VCaP (cell line): ENCODE measurements at regions not wholly inside any gene's neighbourhood (a gene's known extent, or its start where the extent isn't known, plus 50 kb on each side); places are given as distances from the start of the nearest gene placed in this dataset.

Experiments used
- H3K27ac ChIP-seq: fragments of 450-650 bp; 2 replicates; pipeline ENCODE4 v1.5.1; 2017
- CTCF ChIP-seq: fragments of 450-650 bp; conservative IDR thresholded peaks from 2 replicates; pipeline ENCODE4 v1.5.1; 2017; ENCODE audit warnings: mild to moderate bottlenecking, moderate library complexity

GRCh38 chr12:13592063-13592942 lies 389.1 kb downstream of the GRIN2B start:
- H3K27ac ChIP-seq: no peak overlapping the region
- no peak for TF ChIP-seq CTCF

- TF ChIP-seq CTCF: no peak
- H3K27ac ChIP-seq: no peak overlapping the region
Observed at GRCh38 chr12:13591488-13591887, 389.9 kb downstream of the GRIN2B start.

GRCh38 chr12:13591059-13591458 lies 390.3 kb downstream of the GRIN2B start:
- no peak for TF ChIP-seq CTCF
- H3K27ac ChIP-seq: no peak overlapping the region

- no peak for TF ChIP-seq CTCF
- H3K27ac ChIP-seq: no peak overlapping the region
Observed at GRCh38 chr12:13588574-13588973, 392.0 kb downstream of the EMP1 start.

GRCh38 chr12:13587721-13588390 lies 391.3 kb downstream of the EMP1 start:
- no peak overlapping the region for H3K27ac ChIP-seq
- TF ChIP-seq CTCF: no peak

GRCh38 chr12:13586361-13586760 lies 389.8 kb downstream of the EMP1 start:
- H3K27ac ChIP-seq: no peak overlapping the region
- no peak for TF ChIP-seq CTCF

- no peak overlapping the region for H3K27ac ChIP-seq
- no peak for TF ChIP-seq CTCF
Observed at GRCh38 chr12:13584541-13584940, 388.0 kb downstream of the EMP1 start.
